ENCODE measurements at regions not wholly inside any gene's neighbourhood (a gene's known extent, or its start where the extent isn't known, plus 50 kb on each side); places are given as distances from the start of the nearest gene placed in this dataset.

GRCh38 chr4:33446953-33447352, 2726.8 kb downstream of the PCDH7 start:
- TF ChIP-seq TCF4 (CRISPR knock-in tag; IDR thresholded peaks at IDR 0.05; ENCODE audit: borderline replicate concordance) (no peak), BACH2 (CRISPR knock-in tag; IDR thresholded peaks at IDR 0.05; ENCODE audit: borderline replicate concordance) (no peak), TSHZ2 (CRISPR knock-in tag; IDR thresholded peaks at IDR 0.05) (no peak), TOX (CRISPR knock-in tag; IDR thresholded peaks at IDR 0.05; ENCODE audit: borderline replicate concordance) (no peak), GLIS3 (CRISPR knock-in tag; IDR thresholded peaks at IDR 0.05) (no peak)
- no peak for ATAC-seq

- TF ChIP-seq ZNF70 (CRISPR knock-in tag; IDR thresholded peaks at IDR 0.05) (no peak), ESRRG (CRISPR knock-in tag; IDR thresholded peaks at IDR 0.05) (no peak), CREB5 (CRISPR knock-in tag; IDR thresholded peaks at IDR 0.05; ENCODE audit: low read depth) (no peak), TSHZ2 (CRISPR knock-in tag; IDR thresholded peaks at IDR 0.05) (no peak), SNAI2 (CRISPR knock-in tag; IDR thresholded peaks at IDR 0.05) (no peak), GLIS3 (CRISPR knock-in tag; IDR thresholded peaks at IDR 0.05) (no peak)
- no peak for ATAC-seq
Measured at GRCh38 chr4:33448948-33449347, 2728.8 kb downstream of the PCDH7 start.

GRCh38 chr4:33453436-33453835, 2733.3 kb downstream of the PCDH7 start:
- ATAC-seq, result no peak
- no peak for TF ChIP-seq ARNTL (CRISPR knock-in tag; IDR thresholded peaks at IDR 0.05; ENCODE audit: borderline replicate concordance, low read depth)
- no peak for TF ChIP-seq POU6F1 (CRISPR knock-in tag; IDR thresholded peaks at IDR 0.05; ENCODE audit: borderline replicate concordance, low read depth)
- TF ChIP-seq CSRNP3 (CRISPR knock-in tag; IDR thresholded peaks at IDR 0.05), result no peak
- no peak for TF ChIP-seq CSDC2 (CRISPR knock-in tag; IDR thresholded peaks at IDR 0.05)
- no peak for TF ChIP-seq ZFP30 (CRISPR knock-in tag; IDR thresholded peaks at IDR 0.05)
- TF ChIP-seq ZFP3 (CRISPR knock-in tag; IDR thresholded peaks at IDR 0.05), result no peak
- TF ChIP-seq OSR1 (CRISPR knock-in tag; IDR thresholded peaks at IDR 0.05), result no peak
- TF ChIP-seq ZNF8 (CRISPR knock-in tag; IDR thresholded peaks at IDR 0.05), result no peak
- no peak for TF ChIP-seq ZC3H10 (CRISPR knock-in tag; IDR thresholded peaks at IDR 0.05)

- TF ChIP-seq OSR1 (CRISPR knock-in tag; IDR thresholded peaks at IDR 0.05), result no peak
- no peak for TF ChIP-seq ISL1 (CRISPR knock-in tag; IDR thresholded peaks at IDR 0.05)
- TF ChIP-seq ZNF8 (CRISPR knock-in tag; IDR thresholded peaks at IDR 0.05), result no peak
- no peak for TF ChIP-seq ZFP30 (CRISPR knock-in tag; IDR thresholded peaks at IDR 0.05)
- TF ChIP-seq ZNF565 (CRISPR knock-in tag; conservative IDR thresholded peaks at IDR 0.05; ENCODE audit: low read depth), result no peak
- TF ChIP-seq PPARA (CRISPR knock-in tag; IDR thresholded peaks at IDR 0.05; ENCODE audit: borderline replicate concordance), result no peak
- no peak for TF ChIP-seq ZNF70 (CRISPR knock-in tag; IDR thresholded peaks at IDR 0.05)
- no peak for TF ChIP-seq RARB (CRISPR knock-in tag; IDR thresholded peaks at IDR 0.05)
- TF ChIP-seq ZC3H10 (CRISPR knock-in tag; IDR thresholded peaks at IDR 0.05), result no peak
- TF ChIP-seq TCF4 (CRISPR knock-in tag; IDR thresholded peaks at IDR 0.05; ENCODE audit: borderline replicate concordance), result no peak
- no peak for TF ChIP-seq GLIS3 (CRISPR knock-in tag; IDR thresholded peaks at IDR 0.05)
- TF ChIP-seq TOX (CRISPR knock-in tag; IDR thresholded peaks at IDR 0.05; ENCODE audit: borderline replicate concordance), result no peak
- no peak for TF ChIP-seq ARNTL (CRISPR knock-in tag; IDR thresholded peaks at IDR 0.05; ENCODE audit: borderline replicate concordance, low read depth)
- no peak for TF ChIP-seq CSDC2 (CRISPR knock-in tag; IDR thresholded peaks at IDR 0.05)
- TF ChIP-seq ESRRG (CRISPR knock-in tag; IDR thresholded peaks at IDR 0.05), result no peak
- no peak for TF ChIP-seq PATZ1 (CRISPR knock-in tag; IDR thresholded peaks at IDR 0.05; ENCODE audit: borderline replicate concordance)
Measured at GRCh38 chr4:33453916-33454315, 2733.7 kb downstream of the PCDH7 start.

More at GRCh38 chr4:33453916-33454315, 2733.7 kb downstream of the PCDH7 start:
- no peak for ATAC-seq

Measured in SK-N-SH treated with all-trans-retinoic acid at 6 μM for 48 hours (cell line).